ENCODE measurements at regions not wholly inside any gene's neighbourhood (a gene's known extent, or its start where the extent isn't known, plus 50 kb on each side); places are given as distances from the start of the nearest gene placed in this dataset.

DNA sequence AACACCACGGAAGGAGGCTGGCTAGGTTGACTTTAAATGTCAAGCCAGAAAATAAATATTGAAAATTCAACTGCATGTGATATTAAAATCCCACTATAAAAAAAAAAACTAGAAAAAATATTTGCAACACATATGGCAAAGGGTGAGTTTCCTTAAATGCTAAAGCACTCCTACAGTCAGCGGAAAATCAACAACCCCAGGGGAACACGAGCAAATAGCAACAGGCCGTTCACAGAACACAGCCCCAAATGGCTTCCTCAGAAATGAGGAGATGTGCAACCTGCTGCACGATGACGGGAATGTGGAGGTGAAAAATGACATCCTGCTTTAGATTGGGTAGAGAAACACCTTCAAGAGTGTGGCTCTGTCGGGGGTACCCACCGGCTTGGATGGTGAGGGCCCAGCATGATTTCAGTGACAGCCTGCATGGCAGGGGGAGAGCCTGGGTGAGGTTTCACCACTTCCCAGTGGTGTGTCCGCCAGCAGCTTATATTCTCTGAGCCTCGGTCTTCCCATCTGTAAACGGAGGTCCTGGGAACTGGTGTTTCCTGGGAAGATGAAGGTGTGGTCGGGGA, 157.9 kb upstream of the GLI2 start:
- TF ChIP-seq, protein P1, sequence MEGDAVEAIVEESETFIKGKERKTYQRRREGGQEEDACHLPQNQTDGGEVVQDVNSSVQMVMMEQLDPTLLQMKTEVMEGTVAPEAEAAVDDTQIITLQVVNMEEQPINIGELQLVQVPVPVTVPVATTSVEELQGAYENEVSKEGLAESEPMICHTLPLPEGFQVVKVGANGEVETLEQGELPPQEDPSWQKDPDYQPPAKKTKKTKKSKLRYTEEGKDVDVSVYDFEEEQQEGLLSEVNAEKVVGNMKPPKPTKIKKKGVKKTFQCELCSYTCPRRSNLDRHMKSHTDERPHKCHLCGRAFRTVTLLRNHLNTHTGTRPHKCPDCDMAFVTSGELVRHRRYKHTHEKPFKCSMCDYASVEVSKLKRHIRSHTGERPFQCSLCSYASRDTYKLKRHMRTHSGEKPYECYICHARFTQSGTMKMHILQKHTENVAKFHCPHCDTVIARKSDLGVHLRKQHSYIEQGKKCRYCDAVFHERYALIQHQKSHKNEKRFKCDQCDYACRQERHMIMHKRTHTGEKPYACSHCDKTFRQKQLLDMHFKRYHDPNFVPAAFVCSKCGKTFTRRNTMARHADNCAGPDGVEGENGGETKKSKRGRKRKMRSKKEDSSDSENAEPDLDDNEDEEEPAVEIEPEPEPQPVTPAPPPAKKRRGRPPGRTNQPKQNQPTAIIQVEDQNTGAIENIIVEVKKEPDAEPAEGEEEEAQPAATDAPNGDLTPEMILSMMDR (IDR thresholded peaks at IDR 0.05), result no peak
- peaks cover 11% of the 10 kb centered on the region for H3K27me3 ChIP-seq (ENCODE audit: low read depth)
- no peak overlapping the region for H3K27ac ChIP-seq
- DNase-seq (no peak), ATAC-seq (no peak)
- intact Hi-C loops (cut with DNase I), result no loop called here
- no peaks in the 10 kb centered on the region for H3K36me3 ChIP-seq
- peaks cover 13% of the 10 kb centered on the region for H3K4me1 ChIP-seq
- H3K9me3 ChIP-seq, result no peaks in the 10 kb centered on the region
- no peak overlapping the region for H3K4me3 ChIP-seq

DNA sequence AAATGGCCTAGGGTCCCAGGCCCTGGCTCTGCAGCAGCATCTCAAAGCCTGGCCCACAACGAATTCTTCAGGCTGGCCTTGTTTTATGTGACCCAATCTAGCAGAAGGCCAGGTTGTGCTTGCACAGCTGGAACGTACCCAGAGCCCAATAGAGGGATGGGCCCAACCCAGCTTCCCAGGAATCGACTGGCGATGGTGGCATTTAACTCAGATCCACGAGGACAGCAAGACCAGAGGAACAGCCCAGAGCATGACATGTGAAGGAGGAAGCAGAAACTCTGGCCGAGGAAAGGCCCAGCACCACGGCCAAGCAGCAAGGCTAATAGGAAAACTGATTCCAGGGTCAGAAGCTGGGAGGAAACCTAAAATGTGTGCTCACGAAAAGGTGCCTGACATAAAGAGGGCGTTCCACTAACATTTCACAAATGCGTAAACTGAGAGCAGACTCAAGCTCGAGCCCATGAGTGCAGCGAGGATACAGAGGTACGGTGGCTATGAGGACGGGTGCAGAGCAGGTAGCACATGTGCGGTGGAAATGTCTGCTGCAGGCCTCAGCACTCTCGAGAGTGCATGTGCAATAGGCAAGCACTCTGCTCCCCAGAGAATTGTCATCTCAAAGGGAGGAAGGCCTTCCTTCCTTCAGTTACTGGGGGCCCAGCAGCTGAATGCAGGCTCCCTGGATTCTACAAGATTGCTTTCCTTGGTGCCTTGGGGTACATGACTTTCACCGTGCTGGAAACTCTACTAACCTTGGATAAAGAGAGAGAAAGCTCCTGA, 156.9 kb upstream of the GLI2 start:
- DNase-seq (no peak), ATAC-seq (no peak)
- Histone ChIP-seq H3K4me3 (no peak overlapping the region), H3K4me1 (peaks cover 13% of the 10 kb centered on the region), H3K27me3 (ENCODE audit: low read depth) (peaks cover 11% of the 10 kb centered on the region), H3K9me3 (no peaks in the 10 kb centered on the region), H3K27ac (no peak overlapping the region), H3K36me3 (no peaks in the 10 kb centered on the region)
- TF ChIP-seq, protein P1 (IDR thresholded peaks at IDR 0.05), result no peak
- intact Hi-C loops (cut with DNase I), result no loop called here

DNA sequence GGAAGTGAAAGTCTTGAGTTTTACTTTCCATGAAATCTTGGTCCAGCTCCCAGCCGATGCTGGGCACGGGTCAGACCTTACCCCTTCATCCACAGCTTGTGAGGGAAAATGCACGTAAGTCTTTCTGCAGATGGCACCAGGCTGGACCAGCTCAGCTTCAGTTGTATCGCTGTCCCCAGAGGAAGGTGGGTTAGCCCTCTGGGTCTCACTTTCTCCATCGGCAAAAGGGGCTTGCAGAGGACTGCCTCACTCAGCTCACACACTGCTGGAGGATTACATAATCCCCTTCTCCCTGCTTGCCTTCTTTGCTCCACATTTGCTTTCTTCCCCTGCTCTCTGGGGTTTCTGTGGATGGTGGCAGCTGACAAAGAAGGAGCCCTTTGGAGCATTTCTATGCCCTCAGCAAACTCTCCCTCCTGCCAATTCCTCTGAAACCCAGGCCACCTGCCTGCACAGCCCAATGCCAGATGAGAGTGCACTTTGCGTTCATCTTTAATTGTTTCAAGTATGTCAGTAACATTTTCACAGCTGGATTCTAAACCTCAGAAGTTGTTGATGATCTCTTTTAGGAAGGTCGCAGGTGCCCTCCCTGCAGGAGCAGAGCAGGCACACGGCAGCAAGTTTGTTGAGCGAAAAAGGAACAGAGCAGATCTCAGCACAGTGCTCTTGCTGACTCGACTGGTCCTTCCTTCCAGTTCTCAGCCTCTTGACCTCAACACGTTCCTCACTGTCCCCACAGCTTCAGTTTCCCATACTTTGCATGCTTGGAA, 155.6 kb upstream of the GLI2 start:
- Histone ChIP-seq H3K27ac (no peak overlapping the region), H3K36me3 (no peaks in the 10 kb centered on the region), H3K4me1 (peaks cover 13% of the 10 kb centered on the region), H3K27me3 (ENCODE audit: low read depth) (peaks cover 11% of the 10 kb centered on the region), H3K9me3 (no peaks in the 10 kb centered on the region), H3K4me3 (no peak overlapping the region)
- TF ChIP-seq, protein P1 (IDR thresholded peaks at IDR 0.05), result no peak
- DNase-seq, result no peak
- intact Hi-C loops (cut with DNase I), result no loop called here
- ATAC-seq, result no peak

DNA sequence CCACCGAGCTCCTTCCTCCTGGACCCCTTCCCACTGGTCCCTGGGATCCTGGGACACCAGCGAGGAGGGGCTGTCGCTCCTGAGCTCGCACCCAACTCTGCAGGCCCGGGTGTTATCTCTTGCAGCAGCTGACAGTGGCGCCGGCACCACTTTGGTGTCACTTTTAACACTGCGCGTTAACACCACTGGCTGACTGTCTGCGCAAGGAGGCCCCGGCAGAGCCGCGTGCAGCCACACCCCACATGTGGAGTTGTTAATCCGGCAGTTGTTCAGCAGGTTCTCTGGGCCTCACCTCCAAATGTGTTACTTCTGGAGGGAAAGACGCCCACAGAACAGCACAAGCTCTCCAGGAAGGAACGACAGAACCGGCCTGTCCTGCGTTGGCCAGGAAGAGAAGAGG, 155.0 kb upstream of the GLI2 start:
- ATAC-seq (no peak), DNase-seq (no peak)
- Histone ChIP-seq H3K27ac (no peak overlapping the region), H3K4me3 (no peak overlapping the region), H3K36me3 (no peaks in the 10 kb centered on the region), H3K27me3 (ENCODE audit: low read depth) (peaks cover 11% of the 10 kb centered on the region), H3K4me1 (peaks cover 13% of the 10 kb centered on the region), H3K9me3 (no peaks in the 10 kb centered on the region)
- TF ChIP-seq, protein P1 (IDR thresholded peaks at IDR 0.05), result no peak
- intact Hi-C loops (cut with DNase I), result no loop called here

DNA sequence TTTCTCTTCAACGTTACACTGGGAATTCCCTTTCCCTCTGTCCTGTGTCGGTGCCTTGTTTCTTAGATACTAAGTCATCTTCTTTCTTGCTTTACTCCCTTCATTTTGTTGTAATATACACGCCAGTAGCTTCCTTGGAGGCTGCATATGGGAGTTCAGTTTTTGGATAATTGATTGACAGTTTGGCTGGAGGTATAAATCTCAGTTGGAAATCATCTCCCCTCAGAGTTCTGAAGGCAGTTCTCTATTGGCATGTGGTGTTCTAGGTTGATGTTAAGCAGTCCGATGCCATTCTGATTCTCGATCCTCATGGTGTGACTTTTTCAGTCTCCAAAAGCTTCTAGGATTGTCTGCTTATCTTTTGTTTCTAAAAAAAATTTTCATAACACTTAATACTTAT, 152.5 kb upstream of the GLI2 start:
- Histone ChIP-seq H3K4me1 (no peaks in the 10 kb centered on the region), H3K9me3 (no peaks in the 10 kb centered on the region), H3K27me3 (ENCODE audit: low read depth) (peaks cover 19% of the 10 kb centered on the region), H3K27ac (no peak overlapping the region), H3K4me3 (no peak overlapping the region), H3K36me3 (no peaks in the 10 kb centered on the region)
- intact Hi-C loops (cut with DNase I), result no loop called here
- DNase-seq (no peak), ATAC-seq (no peak)
- TF ChIP-seq, protein P1 (IDR thresholded peaks at IDR 0.05), result no peak
